SU-DHL-6 (cell line): ENCODE measurements at regions not wholly inside any gene's neighbourhood (a gene's known extent, or its start where the extent isn't known, plus 50 kb on each side); places are given as distances from the start of the nearest gene placed in this dataset.

Experiments used
- H2AFZ ChIP-seq: fragments of 200-600 bp; sonication (generic); 2 replicates; pipeline ENCODE4 v1.6.1; 2014; ENCODE audit warnings: low read depth, mild to moderate bottlenecking, moderate library complexity, mixed read lengths, antibody characterized with exemption, low read length; ENCODE audit not compliant: severe bottlenecking
- H3F3A ChIP-seq: fragments of 200-600 bp; shearing (Covaris generic); 2 replicates; pipeline ENCODE4 v1.6.0; 2016; ENCODE audit warnings: antibody characterized with exemption, mild to moderate bottlenecking; ENCODE audit not compliant: insufficient read depth
- H3K27ac ChIP-seq: fragments of 200-600 bp; sonication (generic); 2 replicates; pipeline ENCODE4 v1.5.1; 2016; ENCODE audit warnings: low read depth, mild to moderate bottlenecking, low read length, moderate library complexity, mixed read lengths
- H3K27me3 ChIP-seq: fragments of 200-600 bp; sonication (generic), shearing (Covaris generic); 2 replicates; pipeline ENCODE4 v1.6.0; 2014; ENCODE audit warnings: mild to moderate bottlenecking, low read length
- H3K36me3 ChIP-seq: fragments of 200-600 bp; sonication (generic); 2 replicates; pipeline ENCODE4 v1.6.1; 2014; ENCODE audit warnings: mild to moderate bottlenecking, low read length, mixed read lengths
- H3K4me2 ChIP-seq: fragments of 300-600, 200-600 bp; shearing (Covaris generic), sonication (generic); 2 replicates; pipeline ENCODE4 v1.6.0; 2014; ENCODE audit warnings: low read length, low read depth, mild to moderate bottlenecking; ENCODE audit not compliant: poor library complexity, severe bottlenecking
- H3K4me3 ChIP-seq: fragments of 200-600 bp; sonication (generic); 2 replicates; pipeline ENCODE4 v1.5.1; 2014; ENCODE audit warnings: antibody characterized with exemption, low read length, mild to moderate bottlenecking, mixed read lengths; ENCODE audit not compliant: insufficient read depth, poor library complexity, severe bottlenecking
- H3K79me2 ChIP-seq: fragments of 200-600 bp; sonication (generic); 2 replicates; pipeline ENCODE4 v1.6.1; 2014; ENCODE audit warnings: mild to moderate bottlenecking, low read length, moderate library complexity; ENCODE audit not compliant: insufficient read depth
- H3K9ac ChIP-seq: fragments of 200-600 bp; sonication (generic); 2 replicates; pipeline ENCODE4 v1.7.0; 2014; ENCODE audit warnings: mild to moderate bottlenecking, low read length
- H3K9me2 ChIP-seq: fragments of 200-600 bp; sonication (generic); replicated peaks from 2 replicates; pipeline ENCODE4 v1.6.1; 2014; ENCODE audit warnings: low read length; ENCODE audit not compliant: insufficient read depth
- H3K9me3 ChIP-seq: fragments of 200-600 bp; sonication (generic); 2 replicates; pipeline ENCODE4 v1.6.1; 2014; ENCODE audit warnings: low read length, mixed read lengths; ENCODE audit not compliant: insufficient read depth
- H4K20me1 ChIP-seq: fragments of 200-600 bp; sonication (generic); 2 replicates; pipeline ENCODE4 v1.6.1; 2014; ENCODE audit warnings: low read depth, mild to moderate bottlenecking, antibody characterized with exemption, low read length, moderate library complexity, mixed read lengths
- CTCF ChIP-seq: fragments of 200-600 bp; sonication (generic); IDR thresholded peaks from one replicate; pipeline ENCODE4 v1.5.1; 2017; ENCODE audit warnings: antibody characterized with exemption, mild to moderate bottlenecking, low read length, moderate library complexity; ENCODE audit not compliant: insufficient read depth, poor library complexity, severe bottlenecking
- EZH2phosphoT487 ChIP-seq: fragments of 200-600 bp; sonication (generic), shearing (Covaris generic); conservative IDR thresholded peaks from 2 replicates; pipeline ENCODE4 v1.6.1; 2018; ENCODE audit warnings: mild to moderate bottlenecking, antibody characterized with exemption, low read length, moderate library complexity, mixed read lengths

- Histone ChIP-seq H3K4me3 (no peak overlapping the region), H4K20me1 (no peaks in the 10 kb centered on the region), H3K9me3 (peaks cover 4% of the 10 kb centered on the region; the same call in 1 of the 2 replicates), H3K79me2 (no peaks in the 10 kb centered on the region), H2AFZ (no peak overlapping the region), H3K36me3 (no peaks in the 10 kb centered on the region), H3K27me3 (no peaks in the 10 kb centered on the region), H3K9me2 (no peaks in the 10 kb centered on the region; the same call in 1 of the 2 replicates), H3F3A (no peaks in the 10 kb centered on the region), H3K9ac (no peak overlapping the region), H3K4me2 (no peak overlapping the region), H3K27ac (no peak overlapping the region)
- TF ChIP-seq EZH2phosphoT487, result no peak
- TF ChIP-seq CTCF, result no peak
Measured at GRCh38 chr18:70666936-70667335, 378.1 kb downstream of the SOCS6 start.

GRCh38 chr18:70663141-70663540, 374.3 kb downstream of the SOCS6 start:
- Histone ChIP-seq H3K9me3 (no peaks in the 10 kb centered on the region), H2AFZ (no peak overlapping the region)
- TF ChIP-seq EZH2phosphoT487 (no peak), CTCF (no peak)

GRCh38 chr18:70662588-70662987, 373.7 kb downstream of the SOCS6 start:
- no peaks in the 10 kb centered on the region for H3K9me3 ChIP-seq

More at GRCh38 chr18:70663141-70663540, 374.3 kb downstream of the SOCS6 start:
- H3K9me2 ChIP-seq, result no peaks in the 10 kb centered on the region; the same call in 1 of the 2 replicates
- H3K4me2 ChIP-seq, result no peak overlapping the region
- no peak overlapping the region for H3K9ac ChIP-seq
- H4K20me1 ChIP-seq, result no peaks in the 10 kb centered on the region
- H3K27ac ChIP-seq, result no peak overlapping the region
- H3K27me3 ChIP-seq, result no peaks in the 10 kb centered on the region
- no peaks in the 10 kb centered on the region for H3K79me2 ChIP-seq
- no peaks in the 10 kb centered on the region for H3K36me3 ChIP-seq
- H3F3A ChIP-seq, result no peaks in the 10 kb centered on the region
- no peak overlapping the region for H3K4me3 ChIP-seq

More at GRCh38 chr18:70662588-70662987, 373.7 kb downstream of the SOCS6 start:
- H3K9me2 ChIP-seq, result no peaks in the 10 kb centered on the region; the same call in 1 of the 2 replicates
- H4K20me1 ChIP-seq, result no peaks in the 10 kb centered on the region
- H3K27ac ChIP-seq, result no peak overlapping the region
- no peaks in the 10 kb centered on the region for H3K27me3 ChIP-seq
- H2AFZ ChIP-seq, result no peak overlapping the region
- H3K9ac ChIP-seq, result no peak overlapping the region
- no peaks in the 10 kb centered on the region for H3K36me3 ChIP-seq
- TF ChIP-seq EZH2phosphoT487 (no peak), CTCF (no peak)
- H3K79me2 ChIP-seq, result no peaks in the 10 kb centered on the region
- no peak overlapping the region for H3K4me2 ChIP-seq
- H3K4me3 ChIP-seq, result no peak overlapping the region
- no peaks in the 10 kb centered on the region for H3F3A ChIP-seq
